ENCODE measurements at regions not wholly inside any gene's neighbourhood (a gene's known extent, or its start where the extent isn't known, plus 50 kb on each side); places are given as distances from the start of the nearest gene placed in this dataset.

GRCh38 chr4:4697584-4697983 lies 155.7 kb upstream of the STX18 start:
- Histone ChIP-seq H3K27ac (no peak overlapping the region), H3K9me3 (ENCODE audit: insufficient read depth, low read depth) (no peaks in the 10 kb centered on the region), H3K4me3 (no peak overlapping the region), H2AFZ (no peak overlapping the region), H3K36me3 (ENCODE audit: low read depth) (no peaks in the 10 kb centered on the region), H3K4me2 (no peak overlapping the region), H4K20me1 (ENCODE audit: insufficient read depth) (no peaks in the 10 kb centered on the region), H3K27me3 (ENCODE audit: insufficient read depth, low read depth) (no peaks in the 10 kb centered on the region), H3F3A (ENCODE audit: insufficient read depth, low read depth) (no peaks in the 10 kb centered on the region), H3K79me2 (ENCODE audit: low read depth) (no peaks in the 10 kb centered on the region), H3K4me1 (replicated peaks; ENCODE audit: insufficient read depth) (peaks cover 15% of the 10 kb centered on the region; the same call in 1 of the 2 replicates), H3K9me2 (ENCODE audit: insufficient read depth) (no peaks in the 10 kb centered on the region)
- DNase-seq: no peak
- BruUV-seq (replicated peaks): no TSS peak
- ChIA-PET CTCF (no interaction called here), POLR2A (ENCODE audit: unreplicated experiment) (no interaction called here)
- TF ChIP-seq CTCF (conservative IDR thresholded peaks at IDR 0.05) (no peak), EZH2 (IDR thresholded peaks at IDR 0.05; ENCODE audit: low read depth) (no peak)
- intact Hi-C loops (cut with micrococcal nuclease; ENCODE audit: unreplicated experiment): no loop called here

GRCh38 chr4:4696530-4696929 lies 154.7 kb upstream of the STX18 start:
- intact Hi-C loops (cut with micrococcal nuclease; ENCODE audit: unreplicated experiment): no loop called here
- no peak for TF ChIP-seq CTCF (conservative IDR thresholded peaks at IDR 0.05)
- no peak for TF ChIP-seq EZH2 (IDR thresholded peaks at IDR 0.05; ENCODE audit: low read depth)
- H3K27ac ChIP-seq: no peak overlapping the region
- no peaks in the 10 kb centered on the region for H3K27me3 ChIP-seq (ENCODE audit: insufficient read depth, low read depth)
- no peak overlapping the region for H2AFZ ChIP-seq
- no peaks in the 10 kb centered on the region for H3K79me2 ChIP-seq (ENCODE audit: low read depth)
- no peaks in the 10 kb centered on the region for H3K9me2 ChIP-seq (ENCODE audit: insufficient read depth)
- ChIA-PET CTCF (no interaction called here), POLR2A (ENCODE audit: unreplicated experiment) (no interaction called here)
- peaks cover 15% of the 10 kb centered on the region; the same call in 1 of the 2 replicates for H3K4me1 ChIP-seq (replicated peaks; ENCODE audit: insufficient read depth)
- H3K9me3 ChIP-seq (ENCODE audit: insufficient read depth, low read depth): no peaks in the 10 kb centered on the region
- no peaks in the 10 kb centered on the region for H3K36me3 ChIP-seq (ENCODE audit: low read depth)
- H3F3A ChIP-seq (ENCODE audit: insufficient read depth, low read depth): no peaks in the 10 kb centered on the region
- BruUV-seq (replicated peaks): no TSS peak
- H3K4me3 ChIP-seq: no peak overlapping the region
- DNase-seq: no peak
- H4K20me1 ChIP-seq (ENCODE audit: insufficient read depth): no peaks in the 10 kb centered on the region
- no peak overlapping the region for H3K4me2 ChIP-seq

GRCh38 chr4:4695497-4695896 lies 153.6 kb upstream of the STX18 start:
- Histone ChIP-seq H3K27ac (no peak overlapping the region), H3K36me3 (ENCODE audit: low read depth) (no peaks in the 10 kb centered on the region), H3K4me2 (no peak overlapping the region), H3K79me2 (ENCODE audit: low read depth) (no peaks in the 10 kb centered on the region), H2AFZ (no peak overlapping the region), H3K9me2 (ENCODE audit: insufficient read depth) (no peaks in the 10 kb centered on the region), H3K4me1 (replicated peaks; ENCODE audit: insufficient read depth) (peaks cover 15% of the 10 kb centered on the region; the same call in 1 of the 2 replicates), H3K9me3 (ENCODE audit: insufficient read depth, low read depth) (no peaks in the 10 kb centered on the region), H3K4me3 (no peak overlapping the region), H4K20me1 (ENCODE audit: insufficient read depth) (no peaks in the 10 kb centered on the region), H3K27me3 (ENCODE audit: insufficient read depth, low read depth) (no peaks in the 10 kb centered on the region), H3F3A (ENCODE audit: insufficient read depth, low read depth) (no peaks in the 10 kb centered on the region)
- intact Hi-C loops (cut with micrococcal nuclease; ENCODE audit: unreplicated experiment): no loop called here
- ChIA-PET CTCF (no interaction called here), POLR2A (ENCODE audit: unreplicated experiment) (no interaction called here)
- TF ChIP-seq CTCF (conservative IDR thresholded peaks at IDR 0.05) (no peak), EZH2 (IDR thresholded peaks at IDR 0.05; ENCODE audit: low read depth) (no peak)
- no peak for DNase-seq
- BruUV-seq (replicated peaks): no TSS peak

Data from PC-9 (cell line).